ENCODE measurements at regions not wholly inside any gene's neighbourhood (a gene's known extent, or its start where the extent isn't known, plus 50 kb on each side); places are given as distances from the start of the nearest gene placed in this dataset.

DNA sequence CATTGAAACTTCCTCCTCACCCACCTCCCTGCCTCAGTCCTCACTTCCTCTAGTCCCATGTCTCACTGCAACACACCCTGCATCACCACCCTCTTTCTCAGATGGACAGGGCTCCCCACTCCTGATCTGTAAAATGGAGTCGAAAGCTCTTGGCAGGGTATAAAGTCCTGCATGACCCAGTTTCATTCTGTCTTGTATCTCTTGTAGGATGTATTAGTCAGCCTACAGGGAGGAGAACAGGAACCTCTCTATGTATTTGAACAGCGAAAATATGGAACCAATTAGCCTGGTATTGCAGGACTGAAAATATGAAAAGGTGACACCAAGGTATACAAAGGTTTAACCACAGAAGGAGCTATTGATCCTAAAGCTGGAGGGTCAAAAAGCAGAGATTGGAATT, 156.9 kb upstream of the SNX19 start:
- WGBS, 2 donors: 95 to 98% methylated on average over 2 of the region's 2 CpGs
- H3K27ac ChIP-seq: no peak overlapping the region
- intact Hi-C loops (cut with DNase I): no loop called here

GRCh38 chr11:131074573-131074972, 158.3 kb upstream of the SNX19 start:
- Histone ChIP-seq H3K9me3 (no peaks in the 10 kb centered on the region), H3K4me3 (replicated peaks in 1 of 3) (no peak overlapping the region), H3K27ac (no peak overlapping the region), H3K27me3 (no peaks in the 10 kb centered on the region), H3K36me3 (no peaks in the 10 kb centered on the region), H3K4me1 (no peaks in the 10 kb centered on the region)
- intact Hi-C loops (cut with DNase I): no loop called here
- no peak for DNase-seq
- no peak for TF ChIP-seq POLR2A (IDR thresholded peaks at IDR 0.05)
- TF ChIP-seq, protein P1, sequence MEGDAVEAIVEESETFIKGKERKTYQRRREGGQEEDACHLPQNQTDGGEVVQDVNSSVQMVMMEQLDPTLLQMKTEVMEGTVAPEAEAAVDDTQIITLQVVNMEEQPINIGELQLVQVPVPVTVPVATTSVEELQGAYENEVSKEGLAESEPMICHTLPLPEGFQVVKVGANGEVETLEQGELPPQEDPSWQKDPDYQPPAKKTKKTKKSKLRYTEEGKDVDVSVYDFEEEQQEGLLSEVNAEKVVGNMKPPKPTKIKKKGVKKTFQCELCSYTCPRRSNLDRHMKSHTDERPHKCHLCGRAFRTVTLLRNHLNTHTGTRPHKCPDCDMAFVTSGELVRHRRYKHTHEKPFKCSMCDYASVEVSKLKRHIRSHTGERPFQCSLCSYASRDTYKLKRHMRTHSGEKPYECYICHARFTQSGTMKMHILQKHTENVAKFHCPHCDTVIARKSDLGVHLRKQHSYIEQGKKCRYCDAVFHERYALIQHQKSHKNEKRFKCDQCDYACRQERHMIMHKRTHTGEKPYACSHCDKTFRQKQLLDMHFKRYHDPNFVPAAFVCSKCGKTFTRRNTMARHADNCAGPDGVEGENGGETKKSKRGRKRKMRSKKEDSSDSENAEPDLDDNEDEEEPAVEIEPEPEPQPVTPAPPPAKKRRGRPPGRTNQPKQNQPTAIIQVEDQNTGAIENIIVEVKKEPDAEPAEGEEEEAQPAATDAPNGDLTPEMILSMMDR (IDR thresholded peaks at IDR 0.05): no peak
- WGBS, 2 donors: 68 to 70% methylated on average over 3 of the region's 3 CpGs

More for the DNA sequence above, 156.9 kb upstream of the SNX19 start:
- Histone ChIP-seq H3K4me1 (no peaks in the 10 kb centered on the region), H3K4me3 (replicated peaks in 1 of 3) (no peak overlapping the region), H3K27me3 (no peaks in the 10 kb centered on the region), H3K36me3 (no peaks in the 10 kb centered on the region), H3K9me3 (no peaks in the 10 kb centered on the region)
- no peak for DNase-seq
- TF ChIP-seq, protein P1 (IDR thresholded peaks at IDR 0.05): no peak
- no peak for TF ChIP-seq POLR2A (IDR thresholded peaks at IDR 0.05)

- Histone ChIP-seq H3K9me3 (no peaks in the 10 kb centered on the region), H3K36me3 (no peaks in the 10 kb centered on the region), H3K4me1 (no peaks in the 10 kb centered on the region), H3K27ac (no peak overlapping the region), H3K27me3 (no peaks in the 10 kb centered on the region), H3K4me3 (replicated peaks in 1 of 3) (no peak overlapping the region)
- no peak for DNase-seq
- TF ChIP-seq, protein P1 (IDR thresholded peaks at IDR 0.05): no peak
- TF ChIP-seq POLR2A (IDR thresholded peaks at IDR 0.05): no peak
- intact Hi-C loops (cut with DNase I): no loop called here
Measured at GRCh38 chr11:131077340-131077739, 161.1 kb upstream of the SNX19 start.

GRCh38 chr11:131079036-131079435, 162.8 kb upstream of the SNX19 start:
- no peak overlapping the region for H3K4me3 ChIP-seq (replicated peaks in 1 of 3)
- intact Hi-C loops (cut with DNase I): no loop called here
- H3K4me1 ChIP-seq: no peaks in the 10 kb centered on the region
- no peaks in the 10 kb centered on the region for H3K9me3 ChIP-seq
- no peaks in the 10 kb centered on the region for H3K27me3 ChIP-seq
- TF ChIP-seq, protein P1 (IDR thresholded peaks at IDR 0.05): no peak
- no peak for TF ChIP-seq POLR2A (IDR thresholded peaks at IDR 0.05)
- DNase-seq: no peak
- H3K27ac ChIP-seq: no peak overlapping the region
- no peaks in the 10 kb centered on the region for H3K36me3 ChIP-seq
- 83 to 97% methylated on average over 3 of the region's 3 CpGs for WGBS, 2 donors

GRCh38 chr11:131089727-131090245, 173.5 kb upstream of the SNX19 start:
- Histone ChIP-seq H3K36me3 (no peaks in the 10 kb centered on the region), H3K4me1 (no peaks in the 10 kb centered on the region), H3K9me3 (no peaks in the 10 kb centered on the region), H3K27me3 (no peaks in the 10 kb centered on the region), H3K4me3 (replicated peaks in 1 of 3) (no peak overlapping the region), H3K27ac (no peak overlapping the region)
- WGBS, 2 donors: 81 to 88% methylated on average over 2 of the region's 2 CpGs
- intact Hi-C loops (cut with DNase I): no loop called here
- TF ChIP-seq, protein P1 (IDR thresholded peaks at IDR 0.05): no peak
- no peak for TF ChIP-seq POLR2A (IDR thresholded peaks at IDR 0.05)
- DNase-seq: no peak

Measured in thyroid gland (tissue), 4 donors.